PC-3 (cell line): ENCODE measurements at regions not wholly inside any gene's neighbourhood (a gene's known extent, or its start where the extent isn't known, plus 50 kb on each side); places are given as distances from the start of the nearest gene placed in this dataset.

ENCODE experiments used
- ATAC-seq: fragments of 200-7000 bp; cut with Tn5 transposase; 2 replicates; pipeline ENCODE4 v1.9.1; 2020; ENCODE audit warnings: mild to moderate bottlenecking, moderate library complexity
- BruUV-seq: library from RNA; stranded (reverse); fragments of 400-500 nt; replicated peaks from 2 replicates; lab custom pipeline; 2021; lab: Mats Ljungman, UMichigan
- CTCF ChIA-PET: fragments of 300-600 bp; sonication (Branson Sonifier 250); formaldehyde crosslinking; loops from one replicate; lab custom pipeline; 2022; ENCODE audit warnings: antibody characterized with exemption; lab: Charles Lee
- POLR2A ChIA-PET: fragments of 300-600 bp; sonication (Branson Sonifier 250); formaldehyde crosslinking; loops from one replicate; lab custom pipeline; 2022; ENCODE audit warnings: antibody characterized with exemption; ENCODE audit not compliant: unreplicated experiment; lab: Charles Lee
- DNase-seq: peaks from one replicate; pipeline ENCODE4 v3.0.0-alpha.2; 2015
- H2AFZ ChIP-seq: fragments of 300-600 bp; sonication (generic); 2 replicates; pipeline ENCODE4 v1.6.0; 2016; ENCODE audit warnings: antibody characterized with exemption, low read length
- H3F3A ChIP-seq: fragments of 300-600 bp; sonication (generic); one replicate; pipeline ENCODE4 v1.6.0; 2017; ENCODE audit warnings: antibody characterized with exemption, low read length, control low read depth, mild to moderate bottlenecking; ENCODE audit not compliant: unreplicated experiment
- H3K27ac ChIP-seq: fragments of 300-600 bp; sonication (generic); 2 replicates; pipeline ENCODE4 v1.5.1; 2016; ENCODE audit warnings: mild to moderate bottlenecking, low read length
- H3K27me3 ChIP-seq: fragments of 300-600 bp; sonication (generic); 2 replicates; pipeline ENCODE4 v1.6.1; 2016; ENCODE audit warnings: low read length, mixed read lengths
- H3K36me3 ChIP-seq: fragments of 300-600 bp; sonication (generic); 2 replicates; pipeline ENCODE4 v1.6.1; 2016; ENCODE audit warnings: low read depth, mixed run types, low read length, mixed read lengths
- H3K4me1 ChIP-seq: fragments of 300-600 bp; sonication (generic); 2 replicates; pipeline ENCODE4 v1.5.1; 2016; ENCODE audit warnings: low read length; ENCODE audit not compliant: insufficient read depth
- H3K4me2 ChIP-seq: fragments of 300-600 bp; sonication (generic); 2 replicates; pipeline ENCODE4 v1.6.0; 2016; ENCODE audit warnings: low read length
- H3K4me3 ChIP-seq: fragments of 300-600 bp; sonication (generic); 2 replicates; pipeline ENCODE4 v1.5.1; 2016; ENCODE audit warnings: mild to moderate bottlenecking, low read length, mixed read lengths
- H3K79me2 ChIP-seq: fragments of 300-600 bp; sonication (generic); 2 replicates; pipeline ENCODE4 v1.6.1; 2017; ENCODE audit warnings: low read length, mixed read lengths
- H3K9ac ChIP-seq: fragments of 300-600 bp; sonication (generic); 2 replicates; pipeline ENCODE4 v1.6.0; 2016; ENCODE audit warnings: mild to moderate bottlenecking, low read length
- H3K9me2 ChIP-seq: fragments of 300-600 bp; sonication (generic); replicated peaks from 2 replicates; pipeline ENCODE4 v1.6.1; 2016; ENCODE audit warnings: mixed run types, low read length, mixed read lengths
- H3K9me3 ChIP-seq: fragments of 300-600 bp; sonication (generic); 2 replicates; pipeline ENCODE4 v1.6.1; 2016; ENCODE audit warnings: low read length, mixed read lengths
- H4K20me1 ChIP-seq: fragments of 300-600 bp; sonication (generic); 2 replicates; pipeline ENCODE4 v1.6.1; 2016; ENCODE audit warnings: low read length, mixed read lengths
- CTCF ChIP-seq: fragments of 300-600 bp; sonication (generic); conservative IDR thresholded peaks from 2 replicates; pipeline ENCODE4 v1.5.1; 2017; ENCODE audit warnings: antibody characterized with exemption, low read depth, mild to moderate bottlenecking, low read length
- EZH2 ChIP-seq: fragments of 300-600 bp; sonication (generic); IDR thresholded peaks from one replicate; pipeline ENCODE4 v1.6.1; 2017; ENCODE audit warnings: antibody characterized with exemption, mild to moderate bottlenecking, low read length; ENCODE audit not compliant: unreplicated experiment
- EZH2phosphoT487 ChIP-seq: fragments of 300-600 bp; sonication (generic); IDR thresholded peaks from 2 replicates; pipeline ENCODE4 v1.6.1; 2018; ENCODE audit warnings: mild to moderate bottlenecking, antibody characterized with exemption, low read length, borderline replicate concordance
- intact Hi-C: fragments of 100-400 bp; cut with micrococcal nuclease; formaldehyde crosslinking; loops from 2 replicates; pipeline ENCODE4 v1.9.0; 2023

GRCh38 chr18:59767732-59768131, 70.5 kb upstream of the CCBE1 start:
- no peaks in the 10 kb centered on the region for H3K36me3 ChIP-seq
- no peaks in the 10 kb centered on the region for H3K9me2 ChIP-seq
- no peak for TF ChIP-seq EZH2
- TF ChIP-seq CTCF, result no peak
- TF ChIP-seq EZH2phosphoT487, result no peak
- no peak for ATAC-seq
- H3K27ac ChIP-seq, result no peak overlapping the region
- H3F3A ChIP-seq, result no peaks in the 10 kb centered on the region
- no peaks in the 10 kb centered on the region for H3K79me2 ChIP-seq
- H3K9me3 ChIP-seq, result no peaks in the 10 kb centered on the region
- no peak overlapping the region for H3K9ac ChIP-seq
- H3K4me3 ChIP-seq, result no peak overlapping the region
- no peak overlapping the region for H3K4me2 ChIP-seq
- H4K20me1 ChIP-seq, result no peaks in the 10 kb centered on the region
- H2AFZ ChIP-seq, result no peak overlapping the region
- no peak for DNase-seq
- CTCF ChIA-PET, result no interaction called here
- BruUV-seq, result no TSS peak
- H3K27me3 ChIP-seq, result no peaks in the 10 kb centered on the region
- H3K4me1 ChIP-seq, result no peaks in the 10 kb centered on the region
- intact Hi-C loops, result no loop called here
- POLR2A ChIA-PET, result no interaction called here

- intact Hi-C loops, result no loop called here
- no peak for ATAC-seq
- no TSS peak for BruUV-seq
- DNase-seq, result no peak
- Histone ChIP-seq H3K36me3 (no peaks in the 10 kb centered on the region), H3K4me3 (no peak overlapping the region), H3K4me1 (no peaks in the 10 kb centered on the region), H3K27ac (no peak overlapping the region), H3K9me3 (no peaks in the 10 kb centered on the region), H4K20me1 (no peaks in the 10 kb centered on the region), H2AFZ (no peak overlapping the region), H3K4me2 (no peak overlapping the region), H3K9ac (no peak overlapping the region), H3K79me2 (no peaks in the 10 kb centered on the region), H3K27me3 (no peaks in the 10 kb centered on the region), H3F3A (no peaks in the 10 kb centered on the region), H3K9me2 (no peaks in the 10 kb centered on the region)
- ChIA-PET POLR2A (no interaction called here), CTCF (no interaction called here)
- TF ChIP-seq EZH2phosphoT487 (no peak), EZH2 (no peak), CTCF (no peak)
These were observed 68.1 kb upstream of the CCBE1 start for GRCh38 chr18:59765343-59765742.

- no peak overlapping the region for H2AFZ ChIP-seq
- H3K36me3 ChIP-seq, result no peaks in the 10 kb centered on the region
- H3K4me3 ChIP-seq, result no peak overlapping the region
- no peaks in the 10 kb centered on the region for H3K4me1 ChIP-seq
- BruUV-seq, result no TSS peak
- no peak overlapping the region for H3K9ac ChIP-seq
- DNase-seq (no peak), ATAC-seq (no peak)
- intact Hi-C loops, result no loop called here
- no peaks in the 10 kb centered on the region for H3K9me2 ChIP-seq
- H3K27me3 ChIP-seq, result no peaks in the 10 kb centered on the region
- no peak overlapping the region for H3K4me2 ChIP-seq
- no peaks in the 10 kb centered on the region for H4K20me1 ChIP-seq
- no peak overlapping the region for H3K27ac ChIP-seq
- TF ChIP-seq CTCF (no peak), EZH2 (no peak), EZH2phosphoT487 (no peak)
- ChIA-PET POLR2A (no interaction called here), CTCF (no interaction called here)
- no peaks in the 10 kb centered on the region for H3K79me2 ChIP-seq
- H3F3A ChIP-seq, result no peaks in the 10 kb centered on the region
- no peaks in the 10 kb centered on the region for H3K9me3 ChIP-seq
These were observed 67.1 kb upstream of the CCBE1 start for GRCh38 chr18:59764281-59764680.
